ENCODE measurements at regions not wholly inside any gene's neighbourhood (a gene's known extent, or its start where the extent isn't known, plus 50 kb on each side); places are given as distances from the start of the nearest gene placed in this dataset.

GRCh38 chr15:61387675-61388074 is 158.6 kb upstream of the RORA start:
- TF ChIP-seq BHLHE40 (IDR thresholded peaks at IDR 0.05; ENCODE audit: borderline replicate concordance) (no peak), LEF1 (IDR thresholded peaks at IDR 0.05; ENCODE audit: borderline replicate concordance) (no peak), FOXK2 (IDR thresholded peaks at IDR 0.05) (no peak), CTBP1 (IDR thresholded peaks at IDR 0.05; ENCODE audit: borderline replicate concordance) (no peak), SUZ12 (IDR thresholded peaks at IDR 0.05) (no peak), FOXM1 (IDR thresholded peaks at IDR 0.05; ENCODE audit: borderline replicate concordance) (no peak), NFRKB (IDR thresholded peaks at IDR 0.05) (no peak), ARNT (IDR thresholded peaks at IDR 0.05) (no peak)
- TF ChIP-seq, protein P1, sequence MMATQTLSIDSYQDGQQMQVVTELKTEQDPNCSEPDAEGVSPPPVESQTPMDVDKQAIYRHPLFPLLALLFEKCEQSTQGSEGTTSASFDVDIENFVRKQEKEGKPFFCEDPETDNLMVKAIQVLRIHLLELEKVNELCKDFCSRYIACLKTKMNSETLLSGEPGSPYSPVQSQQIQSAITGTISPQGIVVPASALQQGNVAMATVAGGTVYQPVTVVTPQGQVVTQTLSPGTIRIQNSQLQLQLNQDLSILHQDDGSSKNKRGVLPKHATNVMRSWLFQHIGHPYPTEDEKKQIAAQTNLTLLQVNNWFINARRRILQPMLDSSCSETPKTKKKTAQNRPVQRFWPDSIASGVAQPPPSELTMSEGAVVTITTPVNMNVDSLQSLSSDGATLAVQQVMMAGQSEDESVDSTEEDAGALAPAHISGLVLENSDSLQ (IDR thresholded peaks at IDR 0.05) = no peak

All from HEK293T (cell line).